Breast epithelium (tissue), 3 donors: ENCODE measurements at regions not wholly inside any gene's neighbourhood (a gene's known extent, or its start where the extent isn't known, plus 50 kb on each side); places are given as distances from the start of the nearest gene placed in this dataset.

Experiments used
- POLR2A ChIP-seq: fragments of 450-650 bp; IDR thresholded peaks from one replicate; pipeline ENCODE4 v1.6.1; 2016; ENCODE audit warnings: antibody characterized with exemption, mild to moderate bottlenecking, moderate library complexity
- POLR2AphosphoS5 ChIP-seq, 3 donors: sonication (generic); formaldehyde crosslinking; IDR thresholded peaks; one replicate each; pipeline ENCODE4 v1.6.1; 2017; ENCODE audit warnings: antibody characterized with exemption in 3 of 3
- TF ChIP-seq, protein P1 (sequence below), 3 donors: fragments of 450-650 bp; IDR thresholded peaks; one replicate each; pipeline ENCODE4 v1.5.1; 2016 to 2017; ENCODE audit warnings: antibody characterized with exemption in 3 of 3, mild to moderate bottlenecking in 3 of 3, moderate library complexity in 3 of 3

- TF ChIP-seq POLR2A (no peak), POLR2AphosphoS5 (IDR thresholded peaks at IDR 0.05) (no peak)
- TF ChIP-seq, protein P1, sequence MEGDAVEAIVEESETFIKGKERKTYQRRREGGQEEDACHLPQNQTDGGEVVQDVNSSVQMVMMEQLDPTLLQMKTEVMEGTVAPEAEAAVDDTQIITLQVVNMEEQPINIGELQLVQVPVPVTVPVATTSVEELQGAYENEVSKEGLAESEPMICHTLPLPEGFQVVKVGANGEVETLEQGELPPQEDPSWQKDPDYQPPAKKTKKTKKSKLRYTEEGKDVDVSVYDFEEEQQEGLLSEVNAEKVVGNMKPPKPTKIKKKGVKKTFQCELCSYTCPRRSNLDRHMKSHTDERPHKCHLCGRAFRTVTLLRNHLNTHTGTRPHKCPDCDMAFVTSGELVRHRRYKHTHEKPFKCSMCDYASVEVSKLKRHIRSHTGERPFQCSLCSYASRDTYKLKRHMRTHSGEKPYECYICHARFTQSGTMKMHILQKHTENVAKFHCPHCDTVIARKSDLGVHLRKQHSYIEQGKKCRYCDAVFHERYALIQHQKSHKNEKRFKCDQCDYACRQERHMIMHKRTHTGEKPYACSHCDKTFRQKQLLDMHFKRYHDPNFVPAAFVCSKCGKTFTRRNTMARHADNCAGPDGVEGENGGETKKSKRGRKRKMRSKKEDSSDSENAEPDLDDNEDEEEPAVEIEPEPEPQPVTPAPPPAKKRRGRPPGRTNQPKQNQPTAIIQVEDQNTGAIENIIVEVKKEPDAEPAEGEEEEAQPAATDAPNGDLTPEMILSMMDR (IDR thresholded peaks at IDR 0.05) = no peak
Measured at GRCh38 chr20:48227381-48227780, 442.1 kb upstream of the SULF2 start.
